T47D (cell line): ENCODE measurements at regions not wholly inside any gene's neighbourhood (a gene's known extent, or its start where the extent isn't known, plus 50 kb on each side); places are given as distances from the start of the nearest gene placed in this dataset.

ENCODE experiments used
- DNase-seq, 2 experiments: peaks; one replicate each; pipeline versions ENCODE4 v3.0.0 to v3.0.0-alpha.2; 2011 to 2012; ENCODE audit warnings: low read depth in 1 of 2, low spot score in 1 of 2
- JUND ChIP-seq: IDR thresholded peaks from 2 replicates; pipeline ENCODE4 v1.6.1; 2012; ENCODE audit warnings: low read depth
- in situ Hi-C: cut with HindIII; loops from 2 replicates; pipeline ENCODE4 v1.10.0; 2016; ENCODE audit warnings: low sequenced_read_pairs, low pct_unique_long_range_greater_than_20kb

DNA sequence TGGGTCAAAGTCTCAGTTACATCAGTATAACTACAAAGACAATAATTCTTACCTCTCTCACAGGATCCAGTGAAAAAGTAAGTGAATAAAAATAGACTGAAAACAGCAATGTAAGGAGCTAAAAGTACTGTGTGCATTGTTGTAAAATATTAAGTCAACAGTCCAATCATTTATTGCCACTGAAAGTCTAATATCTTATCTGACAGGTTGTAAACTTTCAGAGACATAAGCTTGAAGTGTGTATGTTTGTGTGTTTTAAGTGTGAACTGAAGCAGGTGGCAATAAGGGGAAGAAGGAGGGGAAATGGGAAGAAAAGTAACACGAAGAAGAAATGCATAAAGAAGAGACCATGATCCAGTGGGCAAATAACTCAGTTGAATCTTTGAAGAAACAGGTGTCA lies 229.7 kb upstream of the TAS2R1 start:
- DNase-seq = no peak
- no peak for TF ChIP-seq JUND
- in situ Hi-C loops = no loop called here

DNA sequence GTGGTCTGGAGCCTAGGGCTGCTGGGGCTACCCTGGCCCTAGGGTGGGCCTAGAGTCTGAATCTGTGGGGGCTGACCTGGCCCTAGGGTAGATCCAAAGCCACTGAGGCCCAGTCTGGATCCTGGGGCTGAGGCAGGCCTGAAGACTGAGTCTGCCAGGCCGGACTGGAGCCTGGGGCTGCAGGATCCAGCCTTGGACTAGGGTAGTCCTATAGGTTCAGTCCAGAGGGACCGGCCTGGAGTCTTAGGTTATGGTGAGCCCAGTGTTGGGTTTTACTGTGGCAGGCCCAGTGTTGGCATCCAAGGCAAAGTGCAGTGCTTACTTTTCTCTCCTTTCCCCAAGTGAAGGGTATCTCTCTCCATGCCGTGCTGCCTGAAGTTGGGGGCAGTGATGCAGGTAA lies 227.9 kb upstream of the TAS2R1 start:
- DNase-seq = no peak
- in situ Hi-C loops = no loop called here
- TF ChIP-seq JUND = no peak

DNA sequence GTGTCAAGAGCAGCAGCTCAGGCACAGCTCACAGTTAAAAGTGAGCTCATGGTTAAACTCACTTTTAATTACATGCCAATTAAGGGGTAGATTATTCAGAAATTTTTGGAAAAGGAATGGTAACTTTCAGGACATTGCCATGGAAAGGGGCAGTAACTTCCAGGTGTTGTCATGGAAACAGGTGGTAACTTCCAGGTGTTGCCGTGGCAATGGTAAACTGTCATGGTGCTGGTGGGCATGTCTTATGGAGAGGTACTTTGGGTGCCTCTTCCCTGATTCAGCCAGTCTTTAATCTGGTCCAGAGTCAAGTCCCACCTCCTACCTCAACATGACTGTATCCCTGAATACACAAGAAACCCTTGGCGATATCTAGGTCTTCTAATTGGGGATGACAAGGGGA lies 223.2 kb upstream of the TAS2R1 start:
- DNase-seq = no peak
- in situ Hi-C loops = no loop called here
- no peak for TF ChIP-seq JUND

DNA sequence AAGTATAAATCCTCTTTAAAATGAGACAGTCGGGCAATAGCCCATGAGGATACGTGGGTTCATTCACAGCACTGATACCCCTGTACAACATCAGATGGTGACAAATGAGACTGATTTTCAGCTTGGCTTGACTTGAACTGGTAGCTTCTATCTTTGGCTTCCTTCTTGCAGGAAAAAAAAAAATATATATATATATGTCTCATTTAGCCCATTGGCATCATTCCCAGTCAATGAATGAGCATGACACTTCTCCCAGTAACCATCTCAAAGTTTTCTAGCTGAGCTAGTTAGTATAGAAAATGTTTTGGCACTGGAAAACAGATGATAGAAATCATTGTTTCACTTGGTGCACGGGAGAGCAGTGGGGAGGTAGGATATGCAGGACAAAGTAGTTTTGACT lies 222.5 kb upstream of the TAS2R1 start:
- in situ Hi-C loops = no loop called here
- no peak for TF ChIP-seq JUND
- no peak for DNase-seq

DNA sequence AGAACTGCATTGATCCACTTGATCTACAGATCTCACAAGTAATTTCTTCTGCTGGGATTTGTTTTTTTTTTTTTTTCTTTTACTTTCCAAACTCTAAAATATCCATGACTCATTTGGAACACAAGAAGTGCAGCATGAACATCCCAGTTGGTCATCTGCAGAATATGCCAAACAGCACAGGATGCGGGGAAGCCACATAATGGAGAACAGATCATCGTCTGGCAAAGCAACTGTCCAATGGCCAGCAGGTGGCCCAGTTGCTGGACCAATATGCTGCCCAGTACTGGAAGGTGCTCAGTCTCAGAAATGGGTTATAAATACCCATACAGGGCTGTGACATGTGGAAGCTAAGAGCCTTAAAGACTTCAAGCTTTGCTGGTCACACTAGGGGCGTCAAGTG lies 221.3 kb upstream of the TAS2R1 start:
- in situ Hi-C loops = no loop called here
- TF ChIP-seq JUND = no peak
- no peak for DNase-seq

DNA sequence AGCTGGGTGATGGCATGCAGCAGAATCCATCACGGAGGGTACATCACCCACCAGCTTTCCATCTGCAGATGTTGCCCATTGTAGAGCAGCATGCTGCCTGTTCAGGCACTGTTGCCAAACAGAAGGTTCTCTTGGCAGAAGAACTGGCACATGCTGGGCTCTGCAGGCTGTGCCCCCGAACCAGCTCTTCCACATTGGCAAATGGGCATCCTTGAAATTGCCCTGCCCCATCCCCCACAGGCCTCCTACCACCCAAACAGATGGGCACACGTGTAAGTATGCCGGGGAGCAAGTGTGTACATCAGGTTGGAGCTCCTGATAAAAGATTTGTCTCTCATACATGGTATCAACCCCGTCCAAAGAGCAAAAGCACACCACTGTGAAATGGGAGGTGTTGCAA lies 220.3 kb upstream of the TAS2R1 start:
- in situ Hi-C loops = no loop called here
- DNase-seq = no peak
- TF ChIP-seq JUND = no peak

DNA sequence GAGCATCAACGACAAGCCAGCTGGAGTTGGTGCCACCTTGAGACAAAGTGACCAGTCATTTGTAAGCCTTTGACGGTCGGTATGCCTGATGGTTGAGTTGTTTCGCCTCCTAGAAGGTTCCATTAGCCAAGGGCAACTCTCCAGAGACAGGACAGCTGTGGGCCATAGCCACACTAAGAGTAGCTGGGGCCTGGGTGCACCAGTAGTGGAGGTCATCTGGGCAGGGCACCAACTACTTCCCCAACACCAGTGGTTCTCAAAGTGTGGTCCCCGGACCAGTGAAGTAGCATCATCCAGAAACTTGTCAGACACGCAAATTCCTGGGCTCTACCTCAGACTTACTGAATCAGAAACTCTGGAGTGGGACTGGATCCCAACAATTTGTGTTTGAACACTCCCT lies 217.5 kb upstream of the TAS2R1 start:
- TF ChIP-seq JUND = no peak
- DNase-seq = no peak
- in situ Hi-C loops = no loop called here

DNA sequence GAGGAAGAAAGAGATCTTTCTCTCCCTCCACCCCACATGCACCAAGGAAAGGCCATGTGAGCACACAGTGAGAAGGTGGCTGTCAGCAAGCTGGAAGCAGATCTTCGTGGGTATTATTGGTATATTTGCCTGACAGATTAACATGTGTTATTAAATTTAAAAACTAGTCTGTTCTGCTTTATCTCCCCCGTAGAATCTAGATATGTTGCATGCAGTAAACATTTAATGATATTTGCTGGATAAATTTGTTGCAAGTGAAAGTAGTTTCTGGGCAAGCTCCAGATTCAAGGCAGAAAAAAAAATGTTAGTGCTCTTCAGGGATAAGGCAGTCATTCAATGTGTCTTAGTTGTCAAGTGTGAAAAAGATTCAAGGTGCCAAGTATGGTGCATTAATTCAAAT lies 215.0 kb upstream of the TAS2R1 start:
- TF ChIP-seq JUND = no peak
- no peak for DNase-seq
- in situ Hi-C loops = no loop called here

DNA sequence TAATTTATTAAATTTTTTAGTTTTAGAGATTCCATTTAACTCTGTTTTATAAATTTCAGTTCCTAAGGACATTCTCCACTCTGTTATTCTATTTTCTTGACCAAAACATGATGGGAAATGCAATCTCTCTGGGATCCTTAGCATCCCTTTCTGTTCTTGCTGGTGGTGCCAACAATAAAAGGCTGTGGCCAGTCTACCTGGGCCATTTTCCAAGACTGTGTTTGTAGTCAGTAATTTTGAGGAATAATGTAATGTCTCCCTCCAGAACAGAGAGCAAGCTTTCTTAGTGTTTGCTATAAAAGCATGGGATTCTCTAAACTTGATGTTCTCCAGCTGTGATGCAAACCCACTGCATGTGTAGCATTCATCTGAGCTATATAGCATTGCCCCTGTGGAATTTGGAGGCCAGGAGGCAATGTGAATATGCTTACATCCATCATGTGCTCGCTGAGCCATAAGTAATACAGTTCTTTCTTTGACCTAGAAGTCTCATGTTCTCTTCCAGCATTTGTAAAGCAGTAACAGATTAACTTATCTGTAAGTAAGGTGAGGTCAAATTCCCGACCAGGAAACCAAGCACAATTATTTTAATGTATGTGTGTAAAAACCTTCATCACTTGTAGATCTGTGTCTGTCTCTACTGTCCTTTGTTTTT lies 211.5 kb upstream of the TAS2R1 start:
- no peak for TF ChIP-seq JUND
- DNase-seq = no peak

DNA sequence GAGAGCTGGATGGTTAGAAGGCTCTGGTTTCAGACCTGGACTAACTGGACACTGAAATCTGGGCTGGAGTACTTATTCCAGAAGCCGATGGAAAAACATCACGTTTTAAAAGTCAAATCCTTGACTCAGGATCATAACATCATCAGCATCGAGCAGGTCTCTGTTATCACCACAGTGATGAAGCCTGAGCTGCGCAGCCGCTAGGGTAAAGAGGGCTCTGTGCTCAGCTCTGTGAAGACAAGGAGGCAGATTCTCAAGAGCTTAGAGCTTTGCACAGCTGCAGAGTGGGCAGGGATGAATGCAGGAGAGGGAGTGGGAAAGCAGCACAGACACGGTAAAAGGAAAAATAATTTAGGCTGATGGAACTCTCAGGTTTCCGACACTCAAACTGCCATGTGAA lies 208.8 kb upstream of the TAS2R1 start:
- in situ Hi-C loops = no loop called here
- TF ChIP-seq JUND = no peak
- DNase-seq = no peak

More for the DNA sequence above, 211.5 kb upstream of the TAS2R1 start:
- in situ Hi-C loops = no loop called here

DNA sequence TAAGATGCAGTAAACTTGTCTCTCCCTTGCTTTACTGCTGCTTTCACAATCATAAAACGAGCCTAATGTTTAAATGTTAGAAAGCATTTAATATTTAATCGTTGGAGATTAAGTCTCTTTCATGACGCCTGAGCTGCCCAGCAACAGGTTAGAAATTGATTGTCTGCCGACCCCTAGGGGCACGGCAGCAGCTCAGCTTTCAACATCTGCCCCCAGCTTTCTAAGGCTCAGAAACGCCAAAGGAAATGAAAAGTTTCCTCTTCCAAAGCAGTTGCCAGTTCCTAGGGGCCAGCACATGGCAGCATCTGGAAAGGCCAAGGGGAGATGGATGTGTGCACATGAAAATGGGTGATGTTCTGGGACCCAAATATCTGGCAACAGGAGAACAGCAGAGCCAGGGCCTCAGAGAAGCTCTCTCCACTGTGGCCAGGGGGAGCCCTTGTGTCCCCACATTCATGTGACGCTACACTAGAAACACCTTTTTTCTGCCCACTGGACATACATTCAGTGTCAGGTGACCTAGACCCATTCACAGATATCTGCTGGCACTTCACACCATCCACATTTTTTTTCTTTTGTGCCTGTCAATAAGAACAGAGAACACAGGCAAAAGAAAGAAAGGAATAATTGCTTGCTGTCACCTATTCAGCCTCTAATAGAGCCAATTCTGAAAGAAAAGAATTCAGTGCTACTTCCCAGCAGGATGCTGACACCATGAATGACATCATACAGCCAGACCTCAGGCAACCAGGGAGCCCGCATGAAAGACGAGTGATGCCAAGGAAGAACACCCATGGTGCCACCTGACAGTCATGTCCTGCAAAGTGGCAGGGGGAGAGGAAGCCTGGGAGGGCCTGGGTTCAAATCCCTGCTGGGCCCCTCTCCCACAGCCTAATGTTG lies 205.0 kb upstream of the TAS2R1 start:
- TF ChIP-seq JUND = no peak
- no peak for DNase-seq
- in situ Hi-C loops = no loop called here

DNA sequence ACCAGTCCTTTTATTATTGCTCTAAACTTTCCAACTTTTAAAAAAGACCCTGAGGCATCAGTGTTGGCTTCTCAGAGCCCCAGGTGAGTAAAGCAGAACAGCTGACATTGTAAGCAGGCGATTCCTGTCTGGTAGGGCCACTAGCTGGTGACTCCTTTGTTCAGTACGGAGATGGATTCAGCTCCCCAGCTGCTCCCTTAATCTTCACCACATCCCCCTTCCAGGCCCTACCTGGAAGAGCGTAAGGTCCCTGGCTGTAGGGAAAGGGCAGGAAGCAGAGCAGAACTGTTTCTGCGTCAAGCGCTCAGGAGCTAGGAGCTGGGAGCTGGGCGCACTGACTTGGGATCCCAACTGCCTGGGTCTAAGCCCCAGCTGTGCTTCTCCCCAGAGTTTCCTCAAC lies 203.7 kb upstream of the TAS2R1 start:
- DNase-seq = no peak
- in situ Hi-C loops = no loop called here
- no peak for TF ChIP-seq JUND

DNA sequence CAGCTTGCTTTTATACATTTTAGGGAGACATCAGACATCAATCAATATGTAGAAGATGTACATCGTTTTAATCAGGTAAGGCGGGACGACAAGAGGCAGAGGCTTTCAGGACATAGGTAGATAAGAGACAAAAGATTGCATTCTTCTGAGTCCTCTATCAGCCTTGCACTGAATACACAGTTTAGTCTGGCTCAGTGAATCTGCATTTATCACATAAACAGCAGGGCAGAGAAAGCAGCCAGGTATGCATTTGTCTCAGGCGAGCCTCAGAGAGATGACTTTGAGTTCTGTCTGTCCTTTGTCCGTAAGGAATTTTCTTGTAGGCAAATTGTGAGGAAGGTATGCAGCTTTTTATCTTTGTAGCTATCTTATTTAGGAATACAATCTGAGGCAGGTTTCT lies 202.8 kb upstream of the TAS2R1 start:
- TF ChIP-seq JUND = no peak
- in situ Hi-C loops = no loop called here
- no peak for DNase-seq

DNA sequence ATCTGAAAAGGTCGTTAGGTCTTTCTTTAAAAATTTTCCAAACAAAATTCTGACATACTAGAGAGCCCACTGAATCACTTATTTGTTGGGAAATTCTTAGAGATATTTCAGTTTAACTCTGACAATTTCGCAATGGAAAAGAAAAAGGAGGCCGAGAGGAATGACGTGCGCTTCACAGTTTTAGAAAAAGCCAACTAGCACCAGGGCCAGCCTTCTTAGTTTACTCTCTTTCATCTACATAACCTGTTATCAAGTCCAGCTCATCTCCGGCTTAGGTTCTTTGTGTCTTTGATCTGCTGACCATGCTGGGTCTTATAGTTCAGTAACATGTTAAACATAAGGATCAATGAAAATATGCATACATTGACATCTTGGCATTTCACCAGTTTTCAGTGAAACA lies 201.7 kb upstream of the TAS2R1 start:
- DNase-seq = no peak
- no peak for TF ChIP-seq JUND
- in situ Hi-C loops = no loop called here
